ENCODE measurements at regions not wholly inside any gene's neighbourhood (a gene's known extent, or its start where the extent isn't known, plus 50 kb on each side); places are given as distances from the start of the nearest gene placed in this dataset.

GRCh38 chr6:110557199-110557598, 80.8 kb upstream of the SLC22A16 start:
- TF ChIP-seq CTCF (IDR thresholded peaks at IDR 0.05; ENCODE audit: insufficient read depth, low read length) (no peak), POLR2AphosphoS5 (IDR thresholded peaks at IDR 0.05; ENCODE audit: low read depth) (no peak), REST (IDR thresholded peaks at IDR 0.05; ENCODE audit: insufficient replicate concordance, low read depth) (no peak)
